ENCODE measurements at regions not wholly inside any gene's neighbourhood (a gene's known extent, or its start where the extent isn't known, plus 50 kb on each side); places are given as distances from the start of the nearest gene placed in this dataset.

- TF ChIP-seq CTCF (IDR thresholded peaks at IDR 0.05) = no peak
- no peak for TF ChIP-seq POLR2A (IDR thresholded peaks at IDR 0.05)
- TF ChIP-seq POLR2AphosphoS5 (IDR thresholded peaks at IDR 0.05) = no peak
Observed at GRCh38 chr5:38776149-38776896, 69.5 kb upstream of the OSMR start.
